Neural progenitor cell (in vitro differentiated cells): ENCODE measurements at regions not wholly inside any gene's neighbourhood (a gene's known extent, or its start where the extent isn't known, plus 50 kb on each side); places are given as distances from the start of the nearest gene placed in this dataset.

Experiments used
- DNase-seq: peaks from one replicate; pipeline ENCODE4 v3.0.0-alpha.2; 2016; ENCODE audit warnings: low spot score
- H2AFZ ChIP-seq: fragments of 200-600 bp; sonication (generic); replicated peaks from 2 replicates; pipeline ENCODE4 v1.6.1; 2016; ENCODE audit warnings: antibody characterized with exemption
- H3F3A ChIP-seq: fragments of 200-600 bp; sonication (generic); 2 replicates; pipeline ENCODE4 v1.6.1; 2016; ENCODE audit warnings: antibody characterized with exemption, low read depth
- H3K27ac ChIP-seq: fragments of 200-600 bp; sonication (generic); 2 replicates; pipeline ENCODE4 v1.5.1; 2016; ENCODE audit warnings: mild to moderate bottlenecking
- H3K27me3 ChIP-seq: fragments of 200-600 bp; sonication (generic); 2 replicates; pipeline ENCODE4 v1.6.1; 2016; ENCODE audit warnings: mild to moderate bottlenecking, moderate library complexity
- H3K36me3 ChIP-seq: fragments of 200-600 bp; sonication (generic); 2 replicates; pipeline ENCODE4 v1.5.1; 2016
- H3K4me1 ChIP-seq: fragments of 200-600 bp; sonication (generic); 2 replicates; pipeline ENCODE4 v1.6.1; 2016; ENCODE audit warnings: mixed run types
- H3K4me2 ChIP-seq: fragments of 200-600 bp; sonication (generic); 2 replicates; pipeline ENCODE4 v1.6.1; 2016
- H3K4me3 ChIP-seq: fragments of 200-600 bp; sonication (generic); 2 replicates; pipeline ENCODE4 v1.5.1; 2016
- H3K79me2 ChIP-seq: fragments of 200-600 bp; sonication (generic); 2 replicates; pipeline ENCODE4 v1.6.1; 2016; ENCODE audit warnings: low read depth
- H3K9ac ChIP-seq: fragments of 200-600 bp; sonication (generic); 2 replicates; pipeline ENCODE4 v1.6.1; 2016
- H3K9me3 ChIP-seq: fragments of 200-600 bp; sonication (generic); 2 replicates; pipeline ENCODE4 v1.5.1; 2016; ENCODE audit warnings: low read depth
- H4K20me1 ChIP-seq: fragments of 200-600 bp; sonication (generic); 2 replicates; pipeline ENCODE4 v1.6.1; 2016; ENCODE audit warnings: low read depth
- H3K27ac Mint-ChIP-seq: 3 replicates; pipeline ENCODE4 v1.8.0; 2021; ENCODE audit warnings: mixed read lengths
- H3K27me3 Mint-ChIP-seq: 2 replicates; pipeline ENCODE4 v1.8.0; 2022; ENCODE audit warnings: low read depth, mild to moderate bottlenecking, inconsistent platforms, moderate library complexity, mixed read lengths; ENCODE audit not compliant: insufficient read depth
- H3K36me3 Mint-ChIP-seq: 3 replicates; pipeline ENCODE4 v1.8.0; 2021; ENCODE audit warnings: mixed read lengths
- H3K4me1 Mint-ChIP-seq: 3 replicates; pipeline ENCODE4 v1.8.0; 2021; ENCODE audit warnings: mixed read lengths
- H3K4me3 Mint-ChIP-seq: 3 replicates; pipeline ENCODE4 v1.8.0; 2021; ENCODE audit warnings: mild to moderate bottlenecking, moderate library complexity, mixed read lengths
- H3K9me3 Mint-ChIP-seq: 3 replicates; pipeline ENCODE4 v1.8.0; 2020; ENCODE audit warnings: mixed read lengths
- CTCF ChIP-seq: fragments of 200-600 bp; sonication (generic); IDR thresholded peaks from 2 replicates; pipeline ENCODE4 v1.5.1; 2017; ENCODE audit warnings: antibody characterized with exemption, mild to moderate bottlenecking
- EZH2 ChIP-seq: fragments of 200-600 bp; sonication (generic); IDR thresholded peaks from 2 replicates; pipeline ENCODE4 v1.6.1; 2017; ENCODE audit warnings: antibody characterized with exemption, mild to moderate bottlenecking, moderate library complexity
- EZH2phosphoT487 ChIP-seq: fragments of 200-600 bp; sonication (generic); IDR thresholded peaks from 2 replicates; pipeline ENCODE4 v1.6.1; 2017; ENCODE audit warnings: antibody characterized with exemption

GRCh38 chr1:79807816-79808215 is 801.3 kb upstream of the ADGRL4 start:
- no peaks in the 10 kb centered on the region for H3K9me3 Mint-ChIP-seq
- no peak overlapping the region for H3K4me3 ChIP-seq

GRCh38 chr1:79797487-79797886 is 791.0 kb upstream of the ADGRL4 start:
- no peak overlapping the region for H3K4me2 ChIP-seq
- Mint-ChIP-seq H3K9me3 (peaks cover 12% of the 10 kb centered on the region), H3K4me1 (no peaks in the 10 kb centered on the region), H3K4me3 (no peak overlapping the region), H3K27me3 (no peaks in the 10 kb centered on the region), H3K36me3 (no peaks in the 10 kb centered on the region), H3K27ac (no peak overlapping the region)
- TF ChIP-seq CTCF (no peak), EZH2 (no peak), EZH2phosphoT487 (no peak)
- H2AFZ ChIP-seq = no peak overlapping the region
- H3K27ac ChIP-seq = no peak overlapping the region
- H3K4me3 ChIP-seq = no peak overlapping the region
- no peaks in the 10 kb centered on the region for H3K4me1 ChIP-seq
- DNase-seq = no peak
- H3F3A ChIP-seq = no peaks in the 10 kb centered on the region
- H3K36me3 ChIP-seq = no peaks in the 10 kb centered on the region
- no peaks in the 10 kb centered on the region for H3K9me3 ChIP-seq
- H3K79me2 ChIP-seq = no peaks in the 10 kb centered on the region
- no peak overlapping the region for H3K9ac ChIP-seq
- H4K20me1 ChIP-seq = no peaks in the 10 kb centered on the region
- H3K27me3 ChIP-seq = no peaks in the 10 kb centered on the region

More at GRCh38 chr1:79807816-79808215, 801.3 kb upstream of the ADGRL4 start:
- Mint-ChIP-seq H3K27me3 (no peaks in the 10 kb centered on the region), H3K4me1 (peaks cover 3% of the 10 kb centered on the region), H3K4me3 (no peak overlapping the region), H3K27ac (no peak overlapping the region), H3K36me3 (no peaks in the 10 kb centered on the region)
- Histone ChIP-seq H3K4me2 (no peak overlapping the region), H3K9ac (no peak overlapping the region), H3K4me1 (no peaks in the 10 kb centered on the region), H3K36me3 (no peaks in the 10 kb centered on the region), H4K20me1 (no peaks in the 10 kb centered on the region), H3K27me3 (no peaks in the 10 kb centered on the region), H3K79me2 (no peaks in the 10 kb centered on the region), H3F3A (no peaks in the 10 kb centered on the region), H3K27ac (no peak overlapping the region), H2AFZ (no peak overlapping the region), H3K9me3 (no peaks in the 10 kb centered on the region)
- DNase-seq = no peak
- TF ChIP-seq EZH2 = no peak
- no peak for TF ChIP-seq EZH2phosphoT487
- TF ChIP-seq CTCF = no peak

DNA sequence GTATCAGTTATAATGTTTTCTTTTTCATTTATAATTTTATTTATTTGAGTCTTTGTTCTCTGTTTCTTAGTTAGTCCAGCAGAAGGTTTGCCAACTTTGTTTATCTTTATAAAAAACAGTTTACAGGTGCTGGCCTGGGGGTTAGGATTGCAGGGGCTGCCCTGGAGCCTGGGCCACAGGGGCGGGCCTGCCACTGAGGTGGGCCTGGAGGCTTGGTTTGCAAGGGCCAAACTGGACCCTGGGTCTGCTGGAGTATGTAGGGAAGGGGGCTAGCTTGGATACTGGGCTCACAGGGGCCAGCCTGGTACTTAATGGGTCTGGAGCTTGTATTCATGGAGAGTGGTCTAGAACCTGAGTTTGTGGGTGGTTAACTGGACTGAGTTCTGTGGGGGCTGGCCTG is 789.9 kb upstream of the ADGRL4 start:
- H3K9me3 Mint-ChIP-seq = peaks cover 12% of the 10 kb centered on the region
- no peak overlapping the region for H3K4me3 Mint-ChIP-seq
- no peaks in the 10 kb centered on the region for H3K27me3 Mint-ChIP-seq
- Histone ChIP-seq H3K27ac (no peak overlapping the region), H2AFZ (no peak overlapping the region), H3K36me3 (no peaks in the 10 kb centered on the region), H3K4me1 (no peaks in the 10 kb centered on the region), H3K9ac (no peak overlapping the region), H3F3A (no peaks in the 10 kb centered on the region), H3K79me2 (no peaks in the 10 kb centered on the region), H4K20me1 (no peaks in the 10 kb centered on the region), H3K9me3 (no peaks in the 10 kb centered on the region), H3K27me3 (no peaks in the 10 kb centered on the region), H3K4me2 (no peak overlapping the region), H3K4me3 (no peak overlapping the region)
- no peaks in the 10 kb centered on the region for H3K4me1 Mint-ChIP-seq
- TF ChIP-seq CTCF (no peak), EZH2phosphoT487 (no peak), EZH2 (no peak)
- H3K36me3 Mint-ChIP-seq = no peaks in the 10 kb centered on the region
- no peak for DNase-seq
- H3K27ac Mint-ChIP-seq = no peak overlapping the region
